Astrocyte of the spinal cord (primary cell): ENCODE measurements at regions not wholly inside any gene's neighbourhood (a gene's known extent, or its start where the extent isn't known, plus 50 kb on each side); places are given as distances from the start of the nearest gene placed in this dataset.

Experiments
- DNase-seq: peaks from one replicate; pipeline ENCODE4 v3.0.0; 2011; ENCODE audit warnings: low read depth, low spot score
- H3K4me3 ChIP-seq: 2 replicates; pipeline ENCODE4 v1.5.1; 2011; ENCODE audit warnings: low read depth, mild to moderate bottlenecking, low read length, moderate library complexity
- CTCF ChIP-seq: IDR thresholded peaks from 2 replicates; pipeline ENCODE4 v1.5.1; 2012; ENCODE audit warnings: low read depth, mild to moderate bottlenecking, low read length, inconsistent platforms
- in situ Hi-C: cut with HindIII; loops from 2 replicates; pipeline ENCODE4 v1.10.0; 2017; ENCODE audit warnings: low sequenced_read_pairs

GRCh38 chr1:79369091-79369490 is 362.6 kb upstream of the ADGRL4 start:
- in situ Hi-C loops: no loop called here
- no peak for DNase-seq
- TF ChIP-seq CTCF: no peak
- no peak overlapping the region for H3K4me3 ChIP-seq

GRCh38 chr1:79364896-79365295 is 358.4 kb upstream of the ADGRL4 start:
- no peak overlapping the region for H3K4me3 ChIP-seq
- no peak for DNase-seq
- TF ChIP-seq CTCF: no peak
- in situ Hi-C loops: no loop called here

GRCh38 chr1:79363430-79363829 is 356.9 kb upstream of the ADGRL4 start:
- no peak overlapping the region for H3K4me3 ChIP-seq
- no peak for TF ChIP-seq CTCF
- no peak for DNase-seq
- in situ Hi-C loops: no loop called here

DNA sequence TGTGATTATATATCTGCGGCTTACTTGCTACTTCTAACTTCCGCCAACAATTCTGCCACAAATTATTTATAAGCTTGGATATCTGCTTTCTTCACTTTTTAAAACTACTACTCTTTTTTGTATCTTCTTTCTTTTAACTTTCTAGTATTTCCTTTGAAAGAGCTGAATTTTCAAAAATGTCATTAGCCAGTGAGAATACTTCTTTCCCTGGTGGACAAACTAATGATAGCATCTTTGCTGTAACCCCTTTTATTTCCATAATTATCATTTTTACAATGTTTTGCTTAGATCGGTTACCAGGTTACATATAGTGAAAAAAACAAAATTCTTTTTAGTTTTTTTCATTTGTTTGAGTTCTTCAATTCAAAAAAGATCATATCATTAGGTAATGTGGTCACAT is 355.9 kb upstream of the ADGRL4 start:
- TF ChIP-seq CTCF: no peak
- in situ Hi-C loops: no loop called here
- DNase-seq: no peak

GRCh38 chr1:79355090-79355489 is 348.6 kb upstream of the ADGRL4 start:
- H3K4me3 ChIP-seq: no peak overlapping the region
- in situ Hi-C loops: no loop called here
- no peak for TF ChIP-seq CTCF
- peak; percentile 48 for DNase-seq

More for the DNA sequence above, 355.9 kb upstream of the ADGRL4 start:
- no peak overlapping the region for H3K4me3 ChIP-seq

GRCh38 chr1:79353224-79353623 is 346.7 kb upstream of the ADGRL4 start:
- peak; percentile 65 for DNase-seq
- peak; percentile 55 for TF ChIP-seq CTCF
- in situ Hi-C loops: no loop called here
- H3K4me3 ChIP-seq: no peak overlapping the region

DNA sequence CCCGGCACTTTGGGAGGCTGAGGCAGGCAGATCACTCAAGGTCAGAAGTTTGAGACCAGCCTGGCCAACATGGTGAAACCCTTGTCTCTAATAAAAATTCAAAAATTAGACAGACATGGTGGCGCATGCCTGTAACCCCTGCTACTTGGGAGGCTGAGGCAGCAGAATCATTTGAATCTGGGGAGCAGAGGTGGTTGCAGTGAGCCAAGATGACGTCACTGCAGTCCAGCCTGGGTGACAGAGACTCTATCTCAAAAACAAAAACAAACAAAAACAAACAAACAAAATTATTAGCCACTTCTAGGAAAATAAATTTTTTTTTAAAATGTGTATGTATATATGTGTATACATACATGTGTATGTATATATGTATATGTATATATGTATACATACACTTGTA is 320.3 kb upstream of the ADGRL4 start:
- TF ChIP-seq CTCF: no peak
- no peak for DNase-seq
- in situ Hi-C loops: no loop called here
- no peak overlapping the region for H3K4me3 ChIP-seq
